ENCODE measurements at regions not wholly inside any gene's neighbourhood (a gene's known extent, or its start where the extent isn't known, plus 50 kb on each side); places are given as distances from the start of the nearest gene placed in this dataset.

DNA sequence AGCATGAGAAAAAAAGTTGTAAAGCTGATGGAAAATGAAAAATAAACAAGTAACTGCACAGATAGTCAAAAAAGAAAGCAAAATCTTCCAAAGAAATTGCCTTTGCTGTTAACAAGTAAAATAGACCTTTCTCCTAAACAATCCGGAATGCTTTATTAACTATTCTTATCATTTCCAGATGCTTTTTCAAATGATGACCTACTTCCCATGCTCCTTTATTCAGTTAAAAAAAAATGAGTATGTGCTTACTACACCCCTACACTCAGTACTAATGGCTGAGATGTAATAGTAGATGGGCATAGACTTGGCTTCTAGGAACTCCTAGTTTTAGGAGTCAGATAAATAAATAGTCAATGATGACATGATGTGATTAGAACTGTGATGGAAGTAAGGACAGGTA is 108.5 kb downstream of the NIBAN1 start:
- no peak overlapping the region for H3K4me3 ChIP-seq
- H3K36me3 ChIP-seq: no peaks in the 10 kb centered on the region
- no peak overlapping the region for H3K27ac ChIP-seq
- no peaks in the 10 kb centered on the region for H3K9me3 ChIP-seq
- H3K27me3 ChIP-seq: no peaks in the 10 kb centered on the region
- 64% methylated on average over 1 of the region's 1 CpG for WGBS
- H3K4me1 ChIP-seq: peaks cover 17% of the 10 kb centered on the region
- TF ChIP-seq POLR2A (IDR thresholded peaks at IDR 0.05): no peak
- TF ChIP-seq EP300 (IDR thresholded peaks at IDR 0.05): no peak
- TF ChIP-seq POLR2AphosphoS5 (IDR thresholded peaks at IDR 0.05): no peak
- TF ChIP-seq, protein P1, sequence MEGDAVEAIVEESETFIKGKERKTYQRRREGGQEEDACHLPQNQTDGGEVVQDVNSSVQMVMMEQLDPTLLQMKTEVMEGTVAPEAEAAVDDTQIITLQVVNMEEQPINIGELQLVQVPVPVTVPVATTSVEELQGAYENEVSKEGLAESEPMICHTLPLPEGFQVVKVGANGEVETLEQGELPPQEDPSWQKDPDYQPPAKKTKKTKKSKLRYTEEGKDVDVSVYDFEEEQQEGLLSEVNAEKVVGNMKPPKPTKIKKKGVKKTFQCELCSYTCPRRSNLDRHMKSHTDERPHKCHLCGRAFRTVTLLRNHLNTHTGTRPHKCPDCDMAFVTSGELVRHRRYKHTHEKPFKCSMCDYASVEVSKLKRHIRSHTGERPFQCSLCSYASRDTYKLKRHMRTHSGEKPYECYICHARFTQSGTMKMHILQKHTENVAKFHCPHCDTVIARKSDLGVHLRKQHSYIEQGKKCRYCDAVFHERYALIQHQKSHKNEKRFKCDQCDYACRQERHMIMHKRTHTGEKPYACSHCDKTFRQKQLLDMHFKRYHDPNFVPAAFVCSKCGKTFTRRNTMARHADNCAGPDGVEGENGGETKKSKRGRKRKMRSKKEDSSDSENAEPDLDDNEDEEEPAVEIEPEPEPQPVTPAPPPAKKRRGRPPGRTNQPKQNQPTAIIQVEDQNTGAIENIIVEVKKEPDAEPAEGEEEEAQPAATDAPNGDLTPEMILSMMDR (IDR thresholded peaks at IDR 0.05): no peak
- no peak for DNase-seq (ENCODE audit: low spot score in 2 of 2)

GRCh38 chr1:184861755-184862336 is 107.2 kb upstream of the EDEM3 start:
- no peaks in the 10 kb centered on the region for H3K36me3 ChIP-seq
- DNase-seq (ENCODE audit: low spot score in 2 of 2): no peak
- no peaks in the 10 kb centered on the region for H3K27me3 ChIP-seq
- WGBS: 77% methylated on average over 6 of the region's 6 CpGs
- peaks cover 8% of the 10 kb centered on the region for H3K4me1 ChIP-seq
- H3K4me3 ChIP-seq: no peak overlapping the region
- TF ChIP-seq EP300 (IDR thresholded peaks at IDR 0.05) (no peak), POLR2AphosphoS5 (IDR thresholded peaks at IDR 0.05) (no peak), POLR2A (IDR thresholded peaks at IDR 0.05) (no peak)
- TF ChIP-seq, protein P1 (IDR thresholded peaks at IDR 0.05): no peak
- no peaks in the 10 kb centered on the region for H3K9me3 ChIP-seq
- no peak overlapping the region for H3K27ac ChIP-seq

DNA sequence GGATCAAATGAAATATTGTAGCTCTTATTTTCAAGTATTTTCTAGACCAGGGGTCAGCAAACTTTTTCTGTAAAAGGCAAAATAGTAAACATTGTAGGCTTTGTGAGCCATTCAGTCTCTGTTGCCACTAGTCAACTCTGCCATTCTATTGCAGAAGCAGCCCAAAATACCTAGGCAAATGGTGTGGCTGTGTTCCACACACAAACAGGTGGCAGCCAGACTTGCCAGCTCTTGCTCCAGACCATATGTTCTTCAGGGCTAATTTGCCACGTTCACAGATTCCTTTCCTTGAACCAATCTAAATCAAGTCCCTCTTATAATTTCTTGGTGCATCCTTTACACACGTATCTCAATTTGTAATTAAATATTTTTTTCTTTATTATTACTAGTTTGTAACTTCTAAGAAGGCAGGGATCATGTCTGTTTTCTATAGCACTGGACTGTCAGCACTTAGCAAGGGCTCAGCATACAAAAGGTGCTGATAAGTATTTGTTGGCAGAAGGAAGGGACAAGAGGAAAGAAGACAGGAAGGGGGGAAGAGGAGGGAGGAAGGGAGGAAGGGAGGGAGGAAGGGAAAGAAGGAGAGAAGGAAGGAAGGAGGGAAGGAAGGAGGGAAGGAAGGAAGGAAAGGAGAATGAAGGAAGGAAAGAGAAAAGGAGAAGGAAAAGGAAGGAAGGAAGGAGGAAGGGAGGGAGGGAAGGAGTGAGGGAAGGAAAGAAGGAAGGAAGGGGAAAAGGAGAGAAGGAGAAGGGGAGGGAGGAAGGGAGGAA is 106.5 kb upstream of the EDEM3 start:
- TF ChIP-seq, protein P1 (IDR thresholded peaks at IDR 0.05): no peak
- TF ChIP-seq POLR2A (IDR thresholded peaks at IDR 0.05): no peak
- no peak for TF ChIP-seq POLR2AphosphoS5 (IDR thresholded peaks at IDR 0.05)
- no peak for TF ChIP-seq EP300 (IDR thresholded peaks at IDR 0.05)
- H3K9me3 ChIP-seq: no peaks in the 10 kb centered on the region
- WGBS: 44% methylated on average over 2 of the region's 2 CpGs
- H3K27ac ChIP-seq: no peak overlapping the region
- no peak for DNase-seq (ENCODE audit: low spot score in 2 of 2)
- H3K4me3 ChIP-seq: no peak overlapping the region
- H3K36me3 ChIP-seq: no peaks in the 10 kb centered on the region
- H3K27me3 ChIP-seq: no peaks in the 10 kb centered on the region
- H3K4me1 ChIP-seq: peaks cover 4% of the 10 kb centered on the region

DNA sequence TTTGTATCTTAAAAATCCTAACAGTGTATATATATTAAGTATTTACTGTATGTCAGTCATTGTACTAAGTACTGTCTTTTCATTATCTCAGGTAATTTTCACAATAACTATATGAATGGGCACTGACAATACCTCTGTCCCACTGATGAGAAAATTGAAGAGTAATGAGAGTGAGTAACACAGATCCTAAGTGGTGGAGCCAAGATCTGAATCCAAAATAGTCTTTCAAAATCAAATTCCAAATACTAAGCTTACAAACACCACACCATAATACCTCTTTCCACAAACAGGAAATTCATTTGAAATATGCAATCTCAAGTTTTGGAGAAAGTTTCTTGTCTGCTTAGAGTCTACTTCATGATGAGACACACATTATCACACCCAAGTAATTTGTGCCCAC is 105.9 kb upstream of the EDEM3 start:
- H3K27ac ChIP-seq: no peak overlapping the region

More for the DNA sequence above, 105.9 kb upstream of the EDEM3 start:
- no peak for DNase-seq (ENCODE audit: low spot score in 2 of 2)
- Histone ChIP-seq H3K4me3 (no peak overlapping the region), H3K4me1 (peaks cover 3% of the 10 kb centered on the region), H3K36me3 (no peaks in the 10 kb centered on the region), H3K9me3 (no peaks in the 10 kb centered on the region), H3K27me3 (no peaks in the 10 kb centered on the region)
- TF ChIP-seq POLR2AphosphoS5 (IDR thresholded peaks at IDR 0.05) (no peak), EP300 (IDR thresholded peaks at IDR 0.05) (no peak), POLR2A (IDR thresholded peaks at IDR 0.05) (no peak)
- TF ChIP-seq, protein P1 (IDR thresholded peaks at IDR 0.05): no peak
